ENCODE measurements at regions not wholly inside any gene's neighbourhood (a gene's known extent, or its start where the extent isn't known, plus 50 kb on each side); places are given as distances from the start of the nearest gene placed in this dataset.
"Not testable (repeated sequence)": the region's sequence is repeated elsewhere in the genome, so short reads cannot be mapped to it uniquely, and the experiment has no call there.

DNA sequence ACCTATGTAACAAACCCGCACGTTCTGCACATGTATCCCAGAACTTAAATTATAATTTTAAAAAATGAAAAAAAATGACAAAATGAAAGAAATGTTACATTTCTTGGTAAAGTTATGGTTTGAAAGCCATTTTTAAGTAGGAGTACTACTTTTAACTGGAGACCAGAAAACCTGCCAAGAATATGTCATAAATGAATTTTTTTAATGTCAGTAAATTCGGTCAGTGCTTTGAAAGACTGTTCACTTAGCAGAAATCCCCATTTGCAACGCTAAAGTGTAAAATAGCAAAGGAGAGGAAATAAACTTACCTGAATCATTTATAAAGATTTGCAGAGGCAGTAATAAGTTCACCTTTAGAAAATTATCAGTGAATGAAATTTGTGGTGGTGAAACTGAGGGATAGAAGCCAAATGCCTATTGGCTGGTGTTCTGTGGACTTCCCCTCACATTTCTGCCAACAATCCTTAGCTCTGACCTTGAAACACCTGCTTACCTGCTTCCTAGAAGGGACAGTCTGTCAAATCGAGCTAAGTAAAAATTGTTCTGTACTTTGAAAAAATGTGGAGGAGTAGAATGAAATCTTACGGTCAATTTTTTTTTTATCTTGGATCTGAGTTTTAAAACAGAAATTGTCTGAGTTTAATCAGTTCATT, 714.2 kb downstream of the SLC6A15 start:
- DNase-seq, result no peak

DNA sequence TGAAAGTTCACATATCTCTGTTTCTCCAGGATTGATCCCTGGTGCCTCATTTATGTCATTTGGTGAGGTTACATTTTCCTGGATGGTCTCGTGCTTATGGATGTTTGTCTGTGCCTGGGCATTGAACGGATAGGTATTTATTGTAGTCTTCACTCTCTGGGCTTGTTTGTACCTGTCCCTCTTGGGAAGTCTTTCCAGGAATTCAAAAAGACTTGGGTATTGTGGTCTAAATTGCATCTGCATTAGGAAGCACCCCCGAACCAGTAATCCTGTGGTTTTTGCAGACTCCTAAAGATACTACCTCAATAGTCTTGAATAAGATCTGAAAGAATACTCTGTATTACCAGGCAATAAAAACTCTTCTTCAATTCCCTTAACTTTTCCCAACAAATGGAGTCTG, 720.8 kb downstream of the SLC6A15 start:
- no peak for DNase-seq

DNA sequence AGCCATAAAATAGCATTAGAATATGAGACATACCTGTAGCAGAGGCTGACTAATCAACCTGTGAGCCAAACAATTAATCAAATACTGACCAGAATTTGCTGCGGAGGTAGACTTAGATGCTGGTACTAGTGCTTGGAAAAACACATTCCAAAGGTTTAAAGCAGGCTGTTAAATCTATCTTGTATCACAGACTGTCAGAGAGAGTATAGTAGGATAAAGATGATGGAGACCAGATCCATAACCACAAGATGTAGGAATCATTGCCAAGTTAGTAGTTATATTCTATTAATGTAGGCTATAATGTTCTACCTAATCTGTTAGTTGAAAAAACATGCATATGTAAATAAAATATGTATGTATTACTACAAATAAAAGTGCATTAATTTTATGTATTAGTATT, 726.2 kb downstream of the SLC6A15 start:
- no peak for DNase-seq

DNA sequence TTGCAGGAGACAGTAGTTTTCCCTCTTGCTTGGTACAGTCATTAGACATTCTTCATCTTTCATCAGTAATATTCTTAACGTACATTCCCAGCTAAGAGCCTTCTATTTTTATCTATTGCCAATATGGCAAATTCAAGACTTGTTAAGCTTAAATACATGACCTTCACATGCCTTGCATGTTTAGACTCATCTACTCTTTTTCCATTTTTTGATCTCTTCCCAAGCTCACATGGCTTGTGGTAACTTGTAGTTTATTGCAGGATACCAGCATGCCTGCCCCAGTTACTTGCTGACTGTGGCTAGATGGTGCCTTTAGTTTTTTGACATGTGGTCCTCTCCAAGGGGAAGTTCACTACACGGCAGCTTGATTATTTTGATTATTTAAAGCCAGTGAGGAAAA, 729.0 kb downstream of the SLC6A15 start:
- no peak for DNase-seq

- DNase-seq, result no peak
Observed at GRCh38 chr12:84174115-84174514, 738.5 kb downstream of the SLC6A15 start.

DNA sequence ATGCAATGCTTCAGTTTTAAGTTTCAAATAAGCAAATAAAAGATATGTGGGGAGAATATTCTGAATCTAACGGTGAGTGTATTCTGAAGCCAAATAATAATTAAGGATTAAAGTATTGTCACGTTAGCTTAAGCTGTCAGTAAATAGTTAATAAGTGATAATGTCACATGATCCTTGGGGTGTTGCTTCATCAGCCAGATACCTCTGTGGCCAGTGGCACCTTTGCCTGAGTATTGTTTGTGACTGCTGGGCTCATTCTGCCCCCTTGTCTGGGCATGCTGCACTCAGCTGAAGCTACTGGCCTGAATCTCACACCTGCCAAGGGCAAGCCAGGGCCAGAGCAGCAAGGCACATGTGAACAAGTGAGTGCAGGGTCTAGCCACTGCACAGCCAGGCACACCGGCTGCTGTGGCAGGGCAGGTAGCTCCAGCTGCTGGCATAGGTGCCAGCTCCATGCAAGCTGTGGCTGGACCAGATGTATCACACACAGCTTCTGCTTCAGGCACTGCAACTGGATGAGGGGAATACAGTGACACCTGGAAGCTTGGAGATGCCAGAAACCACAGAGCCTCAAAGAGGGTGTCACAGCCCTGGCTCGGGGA, 739.7 kb downstream of the SLC6A15 start:
- DNase-seq, result no peak

DNA sequence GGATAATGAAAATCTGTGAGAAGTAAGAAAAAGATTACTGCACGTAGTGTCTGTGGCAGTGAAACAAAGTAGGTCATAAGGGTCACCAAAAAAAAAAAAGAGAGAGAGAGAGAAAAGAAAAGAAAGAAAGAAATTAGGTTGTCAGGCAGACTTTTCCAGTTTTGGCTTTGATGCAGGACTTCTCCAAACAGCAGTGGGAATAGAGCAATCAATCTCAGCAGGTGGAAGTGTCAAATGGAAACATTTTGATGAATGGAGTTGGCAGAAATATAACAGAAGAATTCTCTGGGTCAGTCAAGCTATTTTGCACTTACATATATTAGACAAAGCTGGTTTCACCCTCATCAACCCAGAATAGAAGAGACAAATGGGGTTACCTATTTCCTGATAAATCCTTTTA, 745.8 kb downstream of the SLC6A15 start:
- DNase-seq, result no peak

DNA sequence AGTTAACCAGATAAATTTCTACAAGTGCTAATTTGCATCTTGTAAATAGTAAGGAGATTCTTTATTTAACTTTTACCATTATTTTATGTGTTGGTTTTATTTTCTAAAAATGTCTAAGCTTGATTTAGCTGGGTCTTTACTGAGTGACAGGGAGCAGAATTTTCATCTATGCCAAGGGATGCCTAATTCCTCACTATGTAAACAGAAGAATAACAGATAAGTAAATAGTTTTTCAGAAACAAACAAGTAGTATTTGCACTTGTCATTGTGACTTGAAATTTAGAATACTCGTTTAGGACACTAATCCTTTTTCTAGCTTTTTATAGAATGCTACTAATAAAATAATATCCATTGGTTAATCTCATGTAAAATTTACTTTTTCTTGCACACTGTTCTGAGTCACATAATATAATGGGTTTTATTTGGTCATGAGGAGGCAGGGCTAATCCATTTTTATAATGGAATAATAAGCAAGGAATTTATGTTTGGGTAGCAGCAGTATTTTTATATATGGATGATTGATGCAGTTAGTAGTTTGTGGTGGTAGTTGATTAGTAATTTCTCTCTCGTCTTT, 746.5 kb downstream of the SLC6A15 start:
- no peak for DNase-seq

DNA sequence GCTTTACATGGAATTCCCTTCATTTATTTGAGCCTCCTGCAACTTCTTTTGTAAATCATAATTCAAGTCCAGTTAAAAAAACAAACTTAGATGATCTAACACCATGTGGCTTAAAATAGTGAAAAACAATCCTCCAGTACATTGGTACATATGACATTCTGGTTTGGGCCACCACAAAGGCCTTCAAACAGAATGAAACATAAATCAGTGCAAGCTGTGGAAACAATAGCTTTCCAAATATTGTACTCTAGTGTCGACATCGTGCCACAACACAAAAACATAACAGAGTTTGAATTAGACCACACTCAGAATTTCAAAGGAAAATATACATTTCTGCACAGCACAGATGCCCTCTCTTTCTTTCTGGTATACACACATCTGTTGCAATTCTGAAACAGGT, 751.3 kb downstream of the SLC6A15 start:
- no peak for DNase-seq

GRCh38 chr12:84159260-84159659, 753.3 kb downstream of the SLC6A15 start:
- DNase-seq, result no peak

GRCh38 chr12:84157170-84157569, 755.4 kb downstream of the SLC6A15 start:
- DNase-seq, result no peak

GRCh38 chr12:84154991-84155930, 757.3 kb downstream of the SLC6A15 start:
- not testable (repeated sequence) for DNase-seq

DNA sequence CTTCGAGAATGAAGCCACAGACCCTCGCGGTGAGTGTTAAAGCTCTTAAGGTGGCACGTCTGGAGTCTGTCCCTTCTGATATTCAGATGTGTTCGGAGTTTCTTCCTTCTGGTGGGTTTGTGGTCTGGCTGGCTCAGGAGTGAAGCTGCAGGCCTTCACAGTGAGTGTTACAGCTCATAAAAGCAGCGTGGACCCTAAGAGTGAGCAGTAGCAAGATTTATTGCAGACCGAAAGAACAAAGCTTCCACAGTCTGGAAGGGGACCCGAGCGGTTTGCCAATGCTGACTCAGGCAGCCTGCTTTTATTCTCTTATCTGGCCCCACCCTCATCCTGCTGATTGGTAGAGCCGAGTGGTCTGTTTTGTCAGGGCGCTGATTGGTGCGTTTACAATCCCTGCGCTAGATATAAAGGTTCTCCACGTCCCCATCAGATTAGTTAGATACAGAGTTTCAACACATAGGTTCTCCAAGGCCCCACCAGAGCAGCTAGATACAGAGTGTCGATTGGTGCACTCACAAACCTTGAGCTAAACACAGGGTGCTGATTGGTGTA, 758.1 kb downstream of the SLC6A15 start:
- DNase-seq, result not testable (repeated sequence)

DNA sequence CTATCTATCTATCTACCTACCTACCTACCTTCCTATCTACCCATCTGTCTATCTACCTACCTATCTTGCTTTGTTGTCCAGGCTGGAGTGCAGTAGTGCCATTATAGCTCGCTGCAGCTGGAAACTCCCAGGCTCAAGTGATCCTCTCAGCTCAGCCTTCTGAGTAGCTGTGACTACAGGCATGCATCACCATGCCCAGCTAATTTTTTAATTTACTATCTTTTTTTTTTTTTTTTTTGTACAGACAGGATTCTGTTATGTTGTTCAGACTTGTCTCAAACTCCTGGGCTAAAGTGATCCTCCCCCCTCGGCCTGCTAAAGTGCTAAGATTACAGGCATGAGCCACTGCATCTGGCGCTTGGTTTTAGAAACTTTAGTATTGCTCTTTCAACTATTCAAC, 762.4 kb downstream of the SLC6A15 start:
- DNase-seq, result no peak

GRCh38 chr12:84148335-84148734, 764.3 kb downstream of the SLC6A15 start:
- DNase-seq, result no peak

DNA sequence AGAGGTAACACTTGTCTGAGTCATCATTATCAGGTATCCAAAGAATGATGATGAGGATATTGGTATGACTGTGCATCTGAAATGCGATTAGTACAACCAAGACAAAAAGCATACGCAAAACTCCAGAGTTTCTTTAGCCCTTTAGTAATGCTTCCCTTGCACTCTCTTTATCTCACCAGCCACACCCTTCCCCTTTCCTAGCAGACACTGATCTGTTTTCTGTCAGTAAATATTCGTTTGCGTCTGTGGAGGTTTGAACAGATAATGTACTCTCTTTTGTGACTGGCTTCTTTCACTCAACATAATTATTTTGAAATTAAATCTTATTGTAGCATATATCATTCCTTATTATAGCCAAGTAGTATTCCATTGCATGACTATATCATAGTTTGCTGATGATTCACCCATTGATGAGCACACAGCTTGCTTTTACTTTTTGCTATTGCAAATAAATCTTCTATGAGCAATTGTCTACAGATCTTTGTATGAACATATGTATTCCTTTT, 775.7 kb downstream of the SLC6A15 start:
- no peak for DNase-seq

GRCh38 chr12:84135586-84136279, 776.9 kb downstream of the SLC6A15 start:
- no peak for DNase-seq

DNA sequence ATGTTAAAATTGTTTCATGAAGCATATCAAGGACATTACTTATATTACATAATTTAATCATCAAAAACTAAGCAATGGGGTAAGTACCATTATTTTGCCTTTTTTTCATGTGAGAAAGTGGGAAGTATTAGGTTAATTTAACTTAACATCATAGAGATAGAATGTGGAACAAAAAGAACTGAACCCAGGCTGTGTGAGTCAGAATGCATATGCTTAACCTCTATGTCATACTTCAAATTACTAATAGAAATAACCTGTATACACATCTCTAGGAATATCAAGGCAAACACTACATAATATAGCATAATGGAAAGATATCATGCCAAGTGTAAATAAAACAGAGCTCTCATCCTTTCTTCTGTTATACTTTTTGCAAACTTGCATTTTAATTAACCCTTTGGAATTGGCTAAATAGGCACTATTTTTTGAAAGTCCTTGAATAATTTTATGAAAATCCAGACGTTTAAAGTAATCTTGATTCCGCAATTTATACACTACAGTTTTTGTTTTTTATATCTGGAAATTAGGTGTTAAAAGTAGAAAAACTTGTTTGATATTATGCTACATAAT, 777.7 kb downstream of the SLC6A15 start:
- DNase-seq, result no peak

GRCh38 chr12:84131076-84131475, 781.5 kb downstream of the SLC6A15 start:
- no peak for DNase-seq

DNA sequence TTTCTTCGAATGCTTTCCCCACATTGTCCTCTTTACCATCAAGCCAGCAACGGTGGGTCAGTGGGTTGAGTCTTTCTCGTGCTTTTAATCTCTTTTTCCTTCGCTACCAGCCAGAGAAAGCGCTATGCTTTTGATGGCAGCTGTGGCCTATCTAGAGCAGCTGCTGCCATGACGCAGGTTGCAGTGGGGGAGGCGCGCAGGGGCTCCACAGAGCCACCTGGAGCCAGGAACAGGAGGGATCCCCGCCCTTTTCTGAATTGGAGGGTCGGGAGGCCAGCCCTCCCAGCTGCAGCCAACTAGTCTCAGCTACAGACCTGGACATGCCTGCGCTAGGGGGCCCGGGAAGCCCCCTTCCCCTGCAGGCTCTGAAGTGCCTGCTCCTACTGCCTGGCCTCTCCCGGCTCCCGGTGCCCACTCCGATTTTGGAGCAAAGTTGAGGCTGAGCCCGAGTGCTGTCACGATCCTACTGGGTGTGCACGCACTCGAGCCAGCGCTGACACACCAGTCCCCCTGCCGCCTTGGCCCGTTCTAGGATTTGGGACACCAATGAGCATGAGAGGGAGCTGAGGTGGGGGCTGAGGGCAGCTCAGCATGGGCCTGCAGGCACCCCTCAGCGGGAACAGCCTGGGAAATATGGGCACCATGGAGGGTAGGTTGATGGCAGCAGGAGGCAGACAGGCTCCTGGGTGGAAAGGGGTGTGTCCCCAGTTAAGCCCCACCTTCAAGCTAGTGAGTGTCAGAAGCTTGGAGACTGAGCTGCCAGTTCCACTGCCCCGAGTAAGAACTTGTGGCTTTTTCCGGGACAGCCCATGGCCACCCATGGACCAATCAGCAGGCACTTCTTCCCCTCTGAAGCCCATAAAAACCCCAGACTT, 784.2 kb downstream of the SLC6A15 start:
- no peak for DNase-seq

- DNase-seq, result no peak
Observed at GRCh38 chr12:84124211-84124610, 788.4 kb downstream of the SLC6A15 start.
